OCI-LY3 (cell line): ENCODE measurements at regions not wholly inside any gene's neighbourhood (a gene's known extent, or its start where the extent isn't known, plus 50 kb on each side); places are given as distances from the start of the nearest gene placed in this dataset.

ENCODE experiments used
- H2AFZ ChIP-seq: fragments of 200-600, 300-600 bp; shearing (Covaris generic); 2 replicates; pipeline ENCODE4 v1.6.0; 2014; ENCODE audit warnings: antibody characterized with exemption, low read depth, low read length
- H3K27ac ChIP-seq: fragments of 200-600, 300-600 bp; sonication (generic); 2 replicates; pipeline ENCODE4 v1.5.1; 2014; ENCODE audit warnings: mild to moderate bottlenecking, low read length, moderate library complexity, mixed read lengths
- H3K27me3 ChIP-seq: fragments of 200-600, 300-600 bp; sonication (generic); 2 replicates; pipeline ENCODE4 v1.6.1; 2014; ENCODE audit warnings: low read depth, low read length, mixed read lengths
- H3K36me3 ChIP-seq: fragments of 200-600, 300-600 bp; sonication (generic); replicated peaks from 2 replicates; pipeline ENCODE3; 2014; ENCODE audit warnings: low read depth, low read length, mixed read lengths
- H3K4me1 ChIP-seq: fragments of 300-600, 200-600 bp; sonication (generic); 2 replicates; pipeline ENCODE4 v1.6.1; 2014; ENCODE audit warnings: low read length, mixed read lengths
- H3K4me2 ChIP-seq: fragments of 200-600, 300-600 bp; sonication (generic); 2 replicates; pipeline ENCODE4 v1.6.1; 2014; ENCODE audit warnings: low read length, mixed read lengths
- H3K4me3 ChIP-seq: fragments of 300-600, 200-600 bp; sonication (generic); 2 replicates; pipeline ENCODE4 v1.5.1; 2014; ENCODE audit warnings: antibody characterized with exemption, mild to moderate bottlenecking, low read length, moderate library complexity
- H3K79me2 ChIP-seq: fragments of 300-600, 200-600 bp; shearing (Covaris generic); 2 replicates; pipeline ENCODE4 v1.6.1; 2014; ENCODE audit warnings: mild to moderate bottlenecking, low read length, mixed read lengths
- H3K9ac ChIP-seq: fragments of 300-600, 200-600 bp; shearing (Covaris generic); 2 replicates; pipeline ENCODE4 v1.6.0; 2014; ENCODE audit warnings: mild to moderate bottlenecking, low read length, moderate library complexity
- H3K9me3 ChIP-seq: fragments of 200-600, 300-600 bp; shearing (Covaris generic); 2 replicates; pipeline ENCODE4 v1.6.1; 2014; ENCODE audit warnings: low read length, mixed read lengths; ENCODE audit not compliant: insufficient read depth
- H4K20me1 ChIP-seq: fragments of 200-600, 300-600 bp; sonication (generic); 2 replicates; pipeline ENCODE4 v1.6.1; 2016; ENCODE audit warnings: low read length, mixed read lengths; ENCODE audit not compliant: insufficient read depth
- CTCF ChIP-seq: fragments of 200-600, 300-600 bp; sonication (generic); IDR thresholded peaks from 2 replicates; pipeline ENCODE4 v1.5.1; 2014; ENCODE audit warnings: antibody characterized with exemption, low read length, low read depth
- EZH2phosphoT487 ChIP-seq: fragments of 200-600 bp; shearing (Covaris generic); IDR thresholded peaks from 2 replicates; pipeline ENCODE4 v1.6.1; 2018; ENCODE audit warnings: antibody characterized with exemption, mixed run types, low read depth

GRCh38 chr4:45346816-45347435 lies 620.6 kb upstream of the GNPDA2 start:
- Histone ChIP-seq H3K4me1 (peaks cover 11% of the 10 kb centered on the region; the same call in 1 of the 2 replicates), H3K27ac (no peak overlapping the region), H3K4me3 (no peak overlapping the region), H3K36me3 (no peaks in the 10 kb centered on the region), H3K9ac (no peak overlapping the region), H4K20me1 (no peaks in the 10 kb centered on the region), H2AFZ (no peak overlapping the region), H3K4me2 (no peak overlapping the region), H3K27me3 (no peaks in the 10 kb centered on the region), H3K79me2 (no peaks in the 10 kb centered on the region), H3K9me3 (no peaks in the 10 kb centered on the region)
- TF ChIP-seq EZH2phosphoT487 (no peak), CTCF (no peak)

DNA sequence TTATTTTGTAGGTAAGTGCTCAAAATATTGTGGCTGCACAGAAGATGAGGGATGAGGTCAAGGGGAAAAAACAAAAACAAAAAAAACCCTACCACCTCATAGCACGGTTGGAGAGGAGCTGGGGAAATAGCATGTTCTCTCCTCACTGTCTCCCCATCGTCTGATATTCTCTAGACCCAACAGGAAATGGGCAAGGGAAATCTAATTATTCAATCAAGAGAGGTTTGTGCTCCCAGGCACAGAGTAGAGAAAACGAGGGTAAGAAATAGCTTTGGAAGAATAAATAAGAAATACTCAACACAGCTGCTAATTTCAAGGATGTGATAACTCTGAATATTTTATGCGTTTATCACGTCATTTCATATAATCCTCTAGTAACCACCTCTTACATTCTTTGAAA lies 619.2 kb upstream of the GNPDA2 start:
- Histone ChIP-seq H3K9ac (no peak overlapping the region), H3K9me3 (no peaks in the 10 kb centered on the region), H3K27ac (no peak overlapping the region), H2AFZ (peak overlapping the region; percentile 86), H3K27me3 (no peaks in the 10 kb centered on the region), H3K4me1 (peaks cover 11% of the 10 kb centered on the region; the same call in 1 of the 2 replicates), H3K36me3 (no peaks in the 10 kb centered on the region), H4K20me1 (no peaks in the 10 kb centered on the region), H3K4me2 (peak overlapping the region; percentile 30), H3K4me3 (no peak overlapping the region), H3K79me2 (no peaks in the 10 kb centered on the region)
- TF ChIP-seq CTCF (no peak), EZH2phosphoT487 (no peak)

DNA sequence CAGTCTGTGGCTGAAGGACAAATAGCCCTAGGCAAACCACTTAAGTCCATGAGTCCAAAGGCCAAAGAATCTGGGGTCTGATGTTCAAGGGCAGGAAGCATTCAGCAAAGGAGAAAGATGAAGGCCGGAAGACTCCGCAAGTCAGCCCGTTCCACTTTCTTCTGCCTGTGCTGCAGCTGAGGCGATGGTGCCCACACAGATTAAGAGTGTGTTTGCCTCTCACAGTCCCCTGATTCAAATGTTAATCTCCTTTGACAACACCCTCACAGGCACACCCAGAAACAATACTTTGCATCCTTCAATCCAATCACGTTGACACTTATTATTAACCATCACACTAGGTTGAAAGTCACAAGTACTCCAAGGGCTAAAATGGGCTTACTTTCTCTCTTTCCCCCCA lies 605.4 kb upstream of the GNPDA2 start:
- H2AFZ ChIP-seq, result no peak overlapping the region
- no peaks in the 10 kb centered on the region for H3K4me1 ChIP-seq
- H3K27ac ChIP-seq, result no peak overlapping the region
- TF ChIP-seq CTCF, result no peak
- no peak for TF ChIP-seq EZH2phosphoT487
- no peaks in the 10 kb centered on the region for H4K20me1 ChIP-seq
- H3K36me3 ChIP-seq, result no peaks in the 10 kb centered on the region
- no peak overlapping the region for H3K4me3 ChIP-seq
- H3K4me2 ChIP-seq, result no peak overlapping the region
- no peaks in the 10 kb centered on the region for H3K79me2 ChIP-seq
- no peak overlapping the region for H3K9ac ChIP-seq
- H3K27me3 ChIP-seq, result no peaks in the 10 kb centered on the region
- no peaks in the 10 kb centered on the region for H3K9me3 ChIP-seq

- TF ChIP-seq EZH2phosphoT487 (no peak), CTCF (no peak)
- H3K79me2 ChIP-seq, result no peaks in the 10 kb centered on the region
- H3K9ac ChIP-seq, result no peak overlapping the region
- H4K20me1 ChIP-seq, result no peaks in the 10 kb centered on the region
- peaks cover 16% of the 10 kb centered on the region for H3K4me1 ChIP-seq
- H3K36me3 ChIP-seq, result no peaks in the 10 kb centered on the region
- H3K4me3 ChIP-seq, result no peak overlapping the region
- no peak overlapping the region for H3K4me2 ChIP-seq
- no peaks in the 10 kb centered on the region for H3K27me3 ChIP-seq
- no peaks in the 10 kb centered on the region for H3K9me3 ChIP-seq
- H2AFZ ChIP-seq, result no peak overlapping the region
- no peak overlapping the region for H3K27ac ChIP-seq
Measured at GRCh38 chr4:45327544-45327943, 601.2 kb upstream of the GNPDA2 start.
